OCI-LY1 (cell line): ENCODE measurements at regions not wholly inside any gene's neighbourhood (a gene's known extent, or its start where the extent isn't known, plus 50 kb on each side); places are given as distances from the start of the nearest gene placed in this dataset.
"Not testable (repeated sequence)": the region's sequence is repeated elsewhere in the genome, so short reads cannot be mapped to it uniquely, and the experiment has no call there.

Experiments used
- H2AFZ ChIP-seq: fragments of 200-600 bp; sonication (generic), shearing (Covaris generic); 2 replicates; pipeline ENCODE4 v1.6.0; 2014; ENCODE audit warnings: antibody characterized with exemption, mild to moderate bottlenecking, low read length
- H3F3A ChIP-seq: fragments of 200-600 bp; sonication (generic), shearing (Covaris generic); 2 replicates; pipeline ENCODE4 v1.6.0; 2014; ENCODE audit warnings: mild to moderate bottlenecking, antibody characterized with exemption, low read length, moderate library complexity; ENCODE audit not compliant: insufficient read depth
- H3K27ac ChIP-seq: fragments of 200-600 bp; sonication (generic); 2 replicates; pipeline ENCODE4 v1.5.1; 2014; ENCODE audit warnings: low read length, mixed run types, mild to moderate bottlenecking, low read depth; ENCODE audit not compliant: poor library complexity, severe bottlenecking
- H3K27me3 ChIP-seq: fragments of 200-600 bp; sonication (generic); 2 replicates; pipeline ENCODE4 v1.6.0; 2014; ENCODE audit warnings: antibody characterized with exemption, mild to moderate bottlenecking, low read length, moderate library complexity; ENCODE audit not compliant: insufficient read depth
- H3K36me3 ChIP-seq: fragments of 200-600 bp; sonication (generic); 2 replicates; pipeline ENCODE4 v1.6.1; 2014; ENCODE audit warnings: mild to moderate bottlenecking, antibody characterized with exemption, low read length, moderate library complexity, mixed read lengths; ENCODE audit not compliant: insufficient read depth
- H3K4me1 ChIP-seq: fragments of 200-600 bp; sonication (generic); 2 replicates; pipeline ENCODE4 v1.5.1; 2014; ENCODE audit warnings: mild to moderate bottlenecking, low read length, moderate library complexity; ENCODE audit not compliant: insufficient read depth, severe bottlenecking
- H3K4me2 ChIP-seq: fragments of 200-600 bp; sonication (generic), shearing (Covaris generic); 2 replicates; pipeline ENCODE4 v1.6.1; 2014; ENCODE audit warnings: low read length
- H3K4me3 ChIP-seq: fragments of 200-600 bp; sonication (generic); 2 replicates; pipeline ENCODE4 v1.5.1; 2014; ENCODE audit warnings: low read length, low read depth, mild to moderate bottlenecking, mixed read lengths; ENCODE audit not compliant: poor library complexity, severe bottlenecking
- H3K79me2 ChIP-seq: fragments of 200-600 bp; shearing (Covaris generic); 2 replicates; pipeline ENCODE4 v1.6.1; 2016; ENCODE audit warnings: mixed run types, low read length, mixed read lengths; ENCODE audit not compliant: insufficient read depth
- H3K9ac ChIP-seq: fragments of 200-600 bp; sonication (generic), shearing (Covaris generic); 2 replicates; pipeline ENCODE4 v1.6.1; 2014; ENCODE audit warnings: mild to moderate bottlenecking, low read length, mixed read lengths
- H3K9me2 ChIP-seq: fragments of 200-600 bp; sonication (generic), shearing (Covaris generic); 2 replicates; pipeline ENCODE4 v1.6.1; 2014; ENCODE audit warnings: low read depth, mild to moderate bottlenecking, low read length, mixed read lengths
- H3K9me3 ChIP-seq: fragments of 200-600 bp; shearing (Covaris generic); 2 replicates; pipeline ENCODE4 v1.6.1; 2014; ENCODE audit warnings: low read length, mixed read lengths
- H4K20me1 ChIP-seq: fragments of 200-600 bp; sonication (generic), shearing (Covaris generic); 2 replicates; pipeline ENCODE4 v1.6.0; 2016; ENCODE audit warnings: mild to moderate bottlenecking, low read length; ENCODE audit not compliant: insufficient read depth
- EZH2 ChIP-seq: fragments of 200-600 bp; sonication (generic), shearing (Covaris generic); IDR thresholded peaks from 2 replicates; pipeline ENCODE4 v1.8.0; 2017; ENCODE audit warnings: borderline replicate concordance, mixed run types, mild to moderate bottlenecking, antibody characterized with exemption, low read length, moderate library complexity, mixed read lengths
- TF ChIP-seq, protein P1 (sequence below): fragments of 200-600 bp; sonication (generic), shearing (Covaris generic); IDR thresholded peaks from 2 replicates; pipeline ENCODE4 v1.5.1; 2017; ENCODE audit warnings: mild to moderate bottlenecking, antibody characterized with exemption, low read length, moderate library complexity, mixed read lengths

- TF ChIP-seq EZH2, result no peak
- TF ChIP-seq, protein P1, sequence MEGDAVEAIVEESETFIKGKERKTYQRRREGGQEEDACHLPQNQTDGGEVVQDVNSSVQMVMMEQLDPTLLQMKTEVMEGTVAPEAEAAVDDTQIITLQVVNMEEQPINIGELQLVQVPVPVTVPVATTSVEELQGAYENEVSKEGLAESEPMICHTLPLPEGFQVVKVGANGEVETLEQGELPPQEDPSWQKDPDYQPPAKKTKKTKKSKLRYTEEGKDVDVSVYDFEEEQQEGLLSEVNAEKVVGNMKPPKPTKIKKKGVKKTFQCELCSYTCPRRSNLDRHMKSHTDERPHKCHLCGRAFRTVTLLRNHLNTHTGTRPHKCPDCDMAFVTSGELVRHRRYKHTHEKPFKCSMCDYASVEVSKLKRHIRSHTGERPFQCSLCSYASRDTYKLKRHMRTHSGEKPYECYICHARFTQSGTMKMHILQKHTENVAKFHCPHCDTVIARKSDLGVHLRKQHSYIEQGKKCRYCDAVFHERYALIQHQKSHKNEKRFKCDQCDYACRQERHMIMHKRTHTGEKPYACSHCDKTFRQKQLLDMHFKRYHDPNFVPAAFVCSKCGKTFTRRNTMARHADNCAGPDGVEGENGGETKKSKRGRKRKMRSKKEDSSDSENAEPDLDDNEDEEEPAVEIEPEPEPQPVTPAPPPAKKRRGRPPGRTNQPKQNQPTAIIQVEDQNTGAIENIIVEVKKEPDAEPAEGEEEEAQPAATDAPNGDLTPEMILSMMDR, result no peak
These were observed 442.6 kb upstream of the KLF6 start for GRCh38 chr10:4227586-4227985.

DNA sequence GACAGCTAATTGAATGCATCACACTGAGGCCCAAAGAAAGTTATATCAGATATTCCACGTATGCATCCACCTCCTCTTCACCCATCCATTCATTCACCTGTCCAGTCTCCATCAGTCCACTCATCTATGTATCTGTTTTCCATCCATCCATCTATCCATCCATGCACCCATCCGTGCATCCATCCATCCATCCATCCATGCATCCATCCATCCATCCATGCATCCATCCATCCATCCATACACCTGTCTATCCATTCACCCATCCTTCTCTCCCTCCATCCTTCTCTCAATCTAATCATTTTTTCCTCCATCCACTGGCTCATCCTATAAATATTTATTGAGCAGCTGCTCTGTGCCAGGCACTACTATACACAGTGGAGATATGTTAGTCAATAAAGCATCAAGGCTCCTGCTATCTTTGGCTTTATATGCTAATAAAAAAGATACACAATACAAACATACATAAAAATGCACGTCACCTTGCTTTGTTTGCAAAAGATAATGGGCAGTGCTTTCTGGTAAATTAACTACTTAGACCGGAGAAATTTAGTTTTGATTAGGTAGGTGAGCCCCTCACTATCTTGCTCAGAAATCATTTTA is 442.0 kb upstream of the KLF6 start:
- no peak overlapping the region for H3K4me3 ChIP-seq
- no peaks in the 10 kb centered on the region for H3K27me3 ChIP-seq
- H3K9me3 ChIP-seq, result no peaks in the 10 kb centered on the region
- no peaks in the 10 kb centered on the region for H4K20me1 ChIP-seq
- no peaks in the 10 kb centered on the region for H3K79me2 ChIP-seq
- TF ChIP-seq, protein P1, result no peak
- no peak for TF ChIP-seq EZH2
- no peaks in the 10 kb centered on the region for H3K9me2 ChIP-seq
- no peaks in the 10 kb centered on the region for H3F3A ChIP-seq
- no peak overlapping the region for H3K27ac ChIP-seq
- no peaks in the 10 kb centered on the region for H3K36me3 ChIP-seq
- no peak overlapping the region for H3K9ac ChIP-seq
- H2AFZ ChIP-seq, result no peak overlapping the region
- H3K4me2 ChIP-seq, result no peak overlapping the region
- H3K4me1 ChIP-seq, result no peaks in the 10 kb centered on the region

More at GRCh38 chr10:4227586-4227985, 442.6 kb upstream of the KLF6 start:
- Histone ChIP-seq H3K4me1 (no peaks in the 10 kb centered on the region), H4K20me1 (no peaks in the 10 kb centered on the region), H3K9ac (no peak overlapping the region), H2AFZ (no peak overlapping the region), H3K4me3 (no peak overlapping the region), H3K9me3 (no peaks in the 10 kb centered on the region), H3K36me3 (no peaks in the 10 kb centered on the region), H3K79me2 (no peaks in the 10 kb centered on the region), H3K27ac (no peak overlapping the region), H3F3A (no peaks in the 10 kb centered on the region), H3K27me3 (no peaks in the 10 kb centered on the region), H3K4me2 (no peak overlapping the region), H3K9me2 (no peaks in the 10 kb centered on the region)

- no peaks in the 10 kb centered on the region for H4K20me1 ChIP-seq
- no peak overlapping the region for H3K4me3 ChIP-seq
- H3K4me1 ChIP-seq, result no peaks in the 10 kb centered on the region
- no peak for TF ChIP-seq EZH2
- TF ChIP-seq, protein P1, result no peak
- no peak overlapping the region for H3K27ac ChIP-seq
- no peak overlapping the region for H3K4me2 ChIP-seq
- no peaks in the 10 kb centered on the region for H3K79me2 ChIP-seq
- H3K9me3 ChIP-seq, result no peaks in the 10 kb centered on the region
- no peaks in the 10 kb centered on the region for H3K27me3 ChIP-seq
- H3K9ac ChIP-seq, result no peak overlapping the region
- no peaks in the 10 kb centered on the region for H3F3A ChIP-seq
- no peaks in the 10 kb centered on the region for H3K9me2 ChIP-seq
- no peaks in the 10 kb centered on the region for H3K36me3 ChIP-seq
- H2AFZ ChIP-seq, result no peak overlapping the region
These were observed 439.2 kb upstream of the KLF6 start for GRCh38 chr10:4224178-4224577.

DNA sequence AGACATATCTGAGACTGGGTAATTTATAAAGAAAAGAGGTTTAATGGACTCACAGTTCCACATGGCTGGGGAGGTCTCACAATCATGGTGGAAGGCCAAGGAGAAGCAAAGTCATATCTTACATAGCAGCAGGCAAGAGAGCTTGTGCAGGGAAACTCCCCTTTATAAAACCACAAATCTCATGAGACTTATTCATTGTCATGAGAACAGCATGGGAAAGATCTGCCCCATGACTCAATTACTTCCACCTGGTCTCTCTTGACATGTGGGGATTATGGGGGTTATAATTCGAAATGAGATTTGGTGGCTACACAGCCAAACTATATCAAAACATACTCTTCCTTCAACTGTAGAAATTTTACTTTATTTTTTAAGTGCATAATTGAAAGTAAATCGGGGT is 436.3 kb upstream of the KLF6 start:
- not testable (repeated sequence) for H3K4me1 ChIP-seq, H3K79me2 ChIP-seq, H3K36me3 ChIP-seq, H3K9ac ChIP-seq, H3K9me2 ChIP-seq, H3K4me3 ChIP-seq, H3F3A ChIP-seq, H3K27ac ChIP-seq, H3K27me3 ChIP-seq, H3K4me2 ChIP-seq, H4K20me1 ChIP-seq, H2AFZ ChIP-seq, H3K9me3 ChIP-seq
